BJ (cell line): ENCODE measurements at regions not wholly inside any gene's neighbourhood (a gene's known extent, or its start where the extent isn't known, plus 50 kb on each side); places are given as distances from the start of the nearest gene placed in this dataset.
A peak's percentile ranks its signal among the peaks of the same experiment; 100 is the strongest.
"Not testable (repeated sequence)": the region's sequence is repeated elsewhere in the genome, so short reads cannot be mapped to it uniquely, and the experiment has no call there.

Experiments
- CTCF ChIA-PET: fragments of 350-600 bp; formaldehyde crosslinking; extraction: SDS; loops from one replicate; lab custom pipeline; 2021; ENCODE audit warnings: antibody characterized with exemption, inconsistent platforms; lab: Yijun Ruan, JAX
- POLR2A ChIA-PET: fragments of 300-600 bp; sonication (Branson Sonifier 250); formaldehyde crosslinking; extraction: SDS; loops from one replicate; lab custom pipeline; 2021; ENCODE audit warnings: antibody characterized with exemption; lab: Charles Lee
- DNase-seq: peaks from one replicate; pipeline ENCODE4 v3.0.0-alpha.2; 2011; ENCODE audit warnings: low read depth
- H3K27me3 ChIP-seq: 2 replicates; pipeline ENCODE4 v1.6.0; 2011; ENCODE audit warnings: low read length; ENCODE audit not compliant: control insufficient read depth, insufficient read depth
- H3K36me3 ChIP-seq: 2 replicates; pipeline ENCODE4 v1.5.1; 2011; ENCODE audit warnings: low read length; ENCODE audit not compliant: control insufficient read depth, insufficient read depth
- H3K4me3 ChIP-seq: 2 replicates; pipeline ENCODE4 v1.5.1; 2011; ENCODE audit warnings: low read depth, mild to moderate bottlenecking, control low read depth, low read length
- CTCF ChIP-seq: IDR thresholded peaks from 2 replicates; pipeline ENCODE4 v1.5.1; 2011; ENCODE audit warnings: low read depth, mild to moderate bottlenecking, control low read depth, inconsistent platforms, low read length, moderate library complexity; ENCODE audit not compliant: insufficient read depth

GRCh38 chr6:78629154-78629721 is 238.1 kb upstream of the IRAK1BP1 start:
- Histone ChIP-seq H3K36me3 (no peaks in the 10 kb centered on the region), H3K27me3 (no peaks in the 10 kb centered on the region), H3K4me3 (peak overlapping the region; percentile 39)
- POLR2A ChIA-PET, result interaction anchor here (0.6 kb wide), 1 partner anchor 24 kb away, joined by 3 read pairs; no protein-coding TSS in a partner anchor
- 0 out of 2 replicates have a peak, but pooled peaks have one; percentile 14 for TF ChIP-seq CTCF
- CTCF ChIA-PET, result interaction anchor here (0.5 to 1.3 kb wide), 6 partner anchors 9 to 146 kb away, joined by 3 to 4 read pairs (median 4); no protein-coding TSS in a partner anchor
- DNase-seq, result no peak

DNA sequence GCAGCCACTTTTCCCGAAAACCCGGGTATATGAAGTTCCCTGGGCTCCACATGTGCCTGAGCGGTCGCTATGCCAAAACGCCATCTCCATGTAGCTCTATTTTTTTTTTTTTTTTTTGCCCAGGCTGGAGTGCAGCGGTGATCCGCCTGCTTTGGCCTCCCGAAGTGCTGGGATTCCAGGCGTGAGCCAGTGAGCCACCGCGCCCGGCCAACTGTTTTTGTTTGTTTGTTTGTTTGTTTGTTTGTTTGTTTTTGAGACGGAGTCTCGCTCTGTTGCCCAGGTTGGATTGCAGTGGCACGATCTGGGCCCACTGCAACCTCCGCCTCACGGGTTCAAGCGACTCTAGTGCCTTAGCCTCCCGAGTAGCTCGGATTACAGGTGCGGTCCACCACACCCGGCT is 237.5 kb upstream of the IRAK1BP1 start:
- Histone ChIP-seq H3K27me3 (no peaks in the 10 kb centered on the region), H3K4me3 (no peak overlapping the region; the same call in 1 of the 2 replicates), H3K36me3 (no peaks in the 10 kb centered on the region)
- no peak for TF ChIP-seq CTCF
- DNase-seq, result no peak
- ChIA-PET POLR2A (interaction anchor here (0.6 kb wide), 1 partner anchor 23 kb away, joined by 3 read pairs; no protein-coding TSS in a partner anchor), CTCF (interaction anchor here (0.5 to 1.3 kb wide), 3 partner anchors 13 to 146 kb away, joined by 3 to 4 read pairs (median 4); no protein-coding TSS in a partner anchor)

DNA sequence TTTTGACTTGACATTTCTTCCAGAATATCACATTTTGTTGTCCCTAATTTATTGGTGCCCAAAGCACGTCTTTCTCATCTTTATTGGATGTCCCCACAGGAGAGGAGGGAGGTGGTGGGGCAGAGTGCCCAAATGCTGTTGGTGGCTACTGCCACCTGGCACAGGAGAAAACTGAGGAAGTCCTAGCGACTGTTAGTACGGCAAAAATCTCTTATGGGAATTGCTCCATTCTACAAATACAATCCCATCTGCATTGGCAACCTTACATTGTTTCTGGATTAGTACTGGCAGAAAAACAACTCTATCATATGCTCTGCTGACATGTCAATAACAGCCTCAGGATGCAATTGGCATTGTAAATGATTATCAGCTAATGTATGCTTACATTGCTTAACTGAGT is 235.4 kb upstream of the IRAK1BP1 start:
- DNase-seq, result no peak
- Histone ChIP-seq H3K27me3 (no peaks in the 10 kb centered on the region), H3K36me3 (no peaks in the 10 kb centered on the region), H3K4me3 (no peak overlapping the region)
- POLR2A ChIA-PET, result no interaction called here
- CTCF ChIA-PET, result no interaction called here
- TF ChIP-seq CTCF, result no peak

- no peak for TF ChIP-seq CTCF
- Histone ChIP-seq H3K36me3 (no peaks in the 10 kb centered on the region), H3K27me3 (no peaks in the 10 kb centered on the region), H3K4me3 (no peak overlapping the region)
- ChIA-PET POLR2A (no interaction called here), CTCF (interaction anchor here (1.1 kb wide), 1 partner anchor 10 kb away, joined by 3 read pairs; no protein-coding TSS in a partner anchor)
- DNase-seq, result no peak
Observed at GRCh38 chr6:78639111-78640110, 227.9 kb upstream of the IRAK1BP1 start.

- DNase-seq, H3K36me3 ChIP-seq, H3K4me3 ChIP-seq, H3K27me3 ChIP-seq, POLR2A ChIA-PET: not testable (repeated sequence)
- CTCF ChIA-PET, result interaction anchor here (1.4 kb wide), 1 partner anchor 15 kb away, joined by 4 read pairs; no protein-coding TSS in a partner anchor
Observed at GRCh38 chr6:78643976-78644375, 223.4 kb upstream of the IRAK1BP1 start.

- DNase-seq, H3K36me3 ChIP-seq, POLR2A ChIA-PET, CTCF ChIA-PET, H3K27me3 ChIP-seq, H3K4me3 ChIP-seq: not testable (repeated sequence)
Observed at GRCh38 chr6:78646542-78647415, 220.6 kb upstream of the IRAK1BP1 start.

DNA sequence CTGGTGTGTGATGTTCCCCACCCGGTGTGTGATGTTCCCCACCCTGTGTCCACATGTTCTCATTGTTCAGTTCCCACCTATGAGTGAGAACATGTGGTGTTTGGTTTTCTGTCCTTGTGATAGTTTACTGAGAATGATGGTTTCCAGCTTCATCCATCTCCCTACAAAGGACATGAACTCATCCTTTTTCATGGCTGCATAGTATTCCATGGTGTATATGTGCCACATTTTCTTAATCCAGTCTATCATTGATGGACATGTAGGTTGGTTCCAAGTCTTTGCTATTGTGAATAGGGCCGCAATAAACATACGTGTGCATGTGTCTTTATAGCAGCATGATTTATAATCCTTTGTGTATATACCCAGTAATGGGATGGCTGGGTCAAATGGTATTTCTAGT is 201.5 kb upstream of the IRAK1BP1 start:
- DNase-seq, H3K27me3 ChIP-seq, POLR2A ChIA-PET, CTCF ChIA-PET, H3K36me3 ChIP-seq, H3K4me3 ChIP-seq: not testable (repeated sequence)
